Panc1 (cell line): ENCODE measurements at regions not wholly inside any gene's neighbourhood (a gene's known extent, or its start where the extent isn't known, plus 50 kb on each side); places are given as distances from the start of the nearest gene placed in this dataset.
"Not testable (repeated sequence)": the region's sequence is repeated elsewhere in the genome, so short reads cannot be mapped to it uniquely, and the experiment has no call there.

Experiments
- ATAC-seq: fragments of 200-7000 bp; cut with Tn5 transposase; 2 replicates; pipeline ENCODE4 v1.9.1; 2020; ENCODE audit warnings: mild to moderate bottlenecking, moderate library complexity
- BruUV-seq: library from RNA; stranded (reverse); fragments of 400-500 nt; replicated peaks from 2 replicates; lab custom pipeline; 2021; lab: Mats Ljungman, UMichigan
- CTCF ChIA-PET: fragments of 300-600 bp; sonication (Branson Sonifier 250); formaldehyde crosslinking; loops from one replicate; lab custom pipeline; 2022; ENCODE audit warnings: antibody characterized with exemption; lab: Charles Lee
- POLR2A ChIA-PET: fragments of 300-600 bp; sonication (Branson Sonifier 250); formaldehyde crosslinking; loops from one replicate; lab custom pipeline; 2022; ENCODE audit warnings: antibody characterized with exemption; lab: Charles Lee
- DNase-seq: peaks from one replicate; pipeline ENCODE4 v3.0.0-alpha.2; 2010; ENCODE audit warnings: low read depth, low spot score
- H3K27ac ChIP-seq: 2 replicates; pipeline ENCODE4 v1.5.1; 2011; ENCODE audit warnings: mild to moderate bottlenecking, low read length, inconsistent platforms
- H3K27me3 ChIP-seq: fragments of 200-500 bp; sonication (Bioruptor generic); 2 replicates; pipeline ENCODE4 v1.6.0; 2014; ENCODE audit warnings: low read length, inconsistent platforms; ENCODE audit not compliant: control insufficient read depth, insufficient read depth
- H3K36me3 ChIP-seq: fragments of 200-500 bp; sonication (Bioruptor generic); 2 replicates; pipeline ENCODE4 v1.5.1; 2014; ENCODE audit warnings: inconsistent platforms, mild to moderate bottlenecking, low read length, moderate library complexity; ENCODE audit not compliant: control insufficient read depth, insufficient read depth
- H3K4me1 ChIP-seq: 2 replicates; pipeline ENCODE4 v1.5.1; 2011; ENCODE audit warnings: inconsistent platforms, mild to moderate bottlenecking, low read length, moderate library complexity; ENCODE audit not compliant: control insufficient read depth, insufficient read depth
- H3K4me3 ChIP-seq, 2 experiments: 2 replicates each; pipeline ENCODE4 v1.5.1; 2011 to 2012; ENCODE audit warnings: low read depth in 2 of 2, low read length in 2 of 2, mild to moderate bottlenecking in 2 of 2, inconsistent platforms in 1 of 2, moderate library complexity in 1 of 2
- H3K9me3 ChIP-seq: fragments of 200-500 bp; sonication (Bioruptor generic); 2 replicates; pipeline ENCODE4 v1.5.1; 2014; ENCODE audit warnings: low read depth, mild to moderate bottlenecking, inconsistent platforms, low read length, moderate library complexity; ENCODE audit not compliant: control insufficient read depth, insufficient read depth
- POLR2AphosphoS5 ChIP-seq: IDR thresholded peaks from 2 replicates; pipeline ENCODE4 v1.6.1; 2012; ENCODE audit warnings: mild to moderate bottlenecking, low read depth, low read length, moderate library complexity
- SIN3A ChIP-seq: IDR thresholded peaks from 2 replicates; pipeline ENCODE4 v1.6.1; 2012; ENCODE audit warnings: low read depth, mild to moderate bottlenecking, low read length, moderate library complexity, borderline replicate concordance; ENCODE audit not compliant: insufficient read depth
- TCF7L2 ChIP-seq: IDR thresholded peaks from 2 replicates; pipeline ENCODE4 v1.6.1; 2011; ENCODE audit warnings: mild to moderate bottlenecking, low read depth, low read length, inconsistent platforms
- in situ Hi-C: cut with HindIII; loops from 2 replicates; pipeline ENCODE4 v1.10.0; 2016; ENCODE audit warnings: low sequenced_read_pairs, low pct_unique_long_range_greater_than_20kb
- intact Hi-C: fragments of 100-400 bp; cut with micrococcal nuclease; formaldehyde crosslinking; loops from one replicate; pipeline ENCODE4 v1.10.0; 2022; ENCODE audit not compliant: unreplicated experiment
- TF ChIP-seq, protein P1 (sequence below), 2 experiments: IDR thresholded peaks; 2 replicates each; pipeline ENCODE4 v1.6.1; 2011 to 2012; ENCODE audit warnings: low read depth in 2 of 2, control low read depth in 1 of 2, low read length in 1 of 2, mild to moderate bottlenecking in 1 of 2, moderate library complexity in 1 of 2; ENCODE audit not compliant: insufficient read depth in 1 of 2
- TF ChIP-seq, protein P2 (sequence below): fragments of 450-650 bp; IDR thresholded peaks from 2 replicates; pipeline ENCODE4 v1.5.1; 2017; ENCODE audit warnings: mild to moderate bottlenecking

DNA sequence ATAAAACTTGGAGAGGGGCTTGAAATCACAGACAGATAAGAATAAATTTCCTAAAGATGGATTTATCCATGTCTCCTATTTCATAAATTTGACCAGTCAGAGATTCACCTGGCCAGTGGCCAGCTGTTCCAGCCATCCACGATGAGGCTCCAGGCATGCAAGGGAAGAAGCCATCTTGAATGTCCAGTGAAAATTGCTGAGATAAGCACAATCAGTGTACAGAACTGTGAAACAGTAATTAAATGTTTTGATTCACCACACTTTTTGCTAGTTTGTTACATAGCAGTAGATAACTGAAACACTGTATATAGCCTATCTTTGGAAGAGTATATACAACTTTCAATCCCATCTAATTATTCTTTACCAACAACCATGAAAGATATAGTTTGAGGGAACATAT lies 163.5 kb downstream of the HINT1 start:
- BruUV-seq = no TSS peak
- in situ Hi-C loops (no loop called here), intact Hi-C loops (no loop called here)
- Histone ChIP-seq H3K27me3 (no peaks in the 10 kb centered on the region), H3K4me3 (no peak overlapping the region), H3K27ac (no peak overlapping the region), H3K4me1 (no peaks in the 10 kb centered on the region), H3K9me3 (no peaks in the 10 kb centered on the region), H3K36me3 (no peaks in the 10 kb centered on the region)
- ChIA-PET CTCF (no interaction called here), POLR2A (no interaction called here)
- ATAC-seq (no peak), DNase-seq (no peak)
- TF ChIP-seq TCF7L2 = no peak
- TF ChIP-seq, protein P1, sequence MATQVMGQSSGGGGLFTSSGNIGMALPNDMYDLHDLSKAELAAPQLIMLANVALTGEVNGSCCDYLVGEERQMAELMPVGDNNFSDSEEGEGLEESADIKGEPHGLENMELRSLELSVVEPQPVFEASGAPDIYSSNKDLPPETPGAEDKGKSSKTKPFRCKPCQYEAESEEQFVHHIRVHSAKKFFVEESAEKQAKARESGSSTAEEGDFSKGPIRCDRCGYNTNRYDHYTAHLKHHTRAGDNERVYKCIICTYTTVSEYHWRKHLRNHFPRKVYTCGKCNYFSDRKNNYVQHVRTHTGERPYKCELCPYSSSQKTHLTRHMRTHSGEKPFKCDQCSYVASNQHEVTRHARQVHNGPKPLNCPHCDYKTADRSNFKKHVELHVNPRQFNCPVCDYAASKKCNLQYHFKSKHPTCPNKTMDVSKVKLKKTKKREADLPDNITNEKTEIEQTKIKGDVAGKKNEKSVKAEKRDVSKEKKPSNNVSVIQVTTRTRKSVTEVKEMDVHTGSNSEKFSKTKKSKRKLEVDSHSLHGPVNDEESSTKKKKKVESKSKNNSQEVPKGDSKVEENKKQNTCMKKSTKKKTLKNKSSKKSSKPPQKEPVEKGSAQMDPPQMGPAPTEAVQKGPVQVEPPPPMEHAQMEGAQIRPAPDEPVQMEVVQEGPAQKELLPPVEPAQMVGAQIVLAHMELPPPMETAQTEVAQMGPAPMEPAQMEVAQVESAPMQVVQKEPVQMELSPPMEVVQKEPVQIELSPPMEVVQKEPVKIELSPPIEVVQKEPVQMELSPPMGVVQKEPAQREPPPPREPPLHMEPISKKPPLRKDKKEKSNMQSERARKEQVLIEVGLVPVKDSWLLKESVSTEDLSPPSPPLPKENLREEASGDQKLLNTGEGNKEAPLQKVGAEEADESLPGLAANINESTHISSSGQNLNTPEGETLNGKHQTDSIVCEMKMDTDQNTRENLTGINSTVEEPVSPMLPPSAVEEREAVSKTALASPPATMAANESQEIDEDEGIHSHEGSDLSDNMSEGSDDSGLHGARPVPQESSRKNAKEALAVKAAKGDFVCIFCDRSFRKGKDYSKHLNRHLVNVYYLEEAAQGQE (IDR thresholded peaks at IDR 0.05; ENCODE audit: insufficient read depth in 1 of 2, low read depth in 2 of 2, low read length in 1 of 2) = no peak
- no peak for TF ChIP-seq SIN3A
- TF ChIP-seq, protein P2, sequence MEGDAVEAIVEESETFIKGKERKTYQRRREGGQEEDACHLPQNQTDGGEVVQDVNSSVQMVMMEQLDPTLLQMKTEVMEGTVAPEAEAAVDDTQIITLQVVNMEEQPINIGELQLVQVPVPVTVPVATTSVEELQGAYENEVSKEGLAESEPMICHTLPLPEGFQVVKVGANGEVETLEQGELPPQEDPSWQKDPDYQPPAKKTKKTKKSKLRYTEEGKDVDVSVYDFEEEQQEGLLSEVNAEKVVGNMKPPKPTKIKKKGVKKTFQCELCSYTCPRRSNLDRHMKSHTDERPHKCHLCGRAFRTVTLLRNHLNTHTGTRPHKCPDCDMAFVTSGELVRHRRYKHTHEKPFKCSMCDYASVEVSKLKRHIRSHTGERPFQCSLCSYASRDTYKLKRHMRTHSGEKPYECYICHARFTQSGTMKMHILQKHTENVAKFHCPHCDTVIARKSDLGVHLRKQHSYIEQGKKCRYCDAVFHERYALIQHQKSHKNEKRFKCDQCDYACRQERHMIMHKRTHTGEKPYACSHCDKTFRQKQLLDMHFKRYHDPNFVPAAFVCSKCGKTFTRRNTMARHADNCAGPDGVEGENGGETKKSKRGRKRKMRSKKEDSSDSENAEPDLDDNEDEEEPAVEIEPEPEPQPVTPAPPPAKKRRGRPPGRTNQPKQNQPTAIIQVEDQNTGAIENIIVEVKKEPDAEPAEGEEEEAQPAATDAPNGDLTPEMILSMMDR = no peak
- TF ChIP-seq POLR2AphosphoS5 = no peak

DNA sequence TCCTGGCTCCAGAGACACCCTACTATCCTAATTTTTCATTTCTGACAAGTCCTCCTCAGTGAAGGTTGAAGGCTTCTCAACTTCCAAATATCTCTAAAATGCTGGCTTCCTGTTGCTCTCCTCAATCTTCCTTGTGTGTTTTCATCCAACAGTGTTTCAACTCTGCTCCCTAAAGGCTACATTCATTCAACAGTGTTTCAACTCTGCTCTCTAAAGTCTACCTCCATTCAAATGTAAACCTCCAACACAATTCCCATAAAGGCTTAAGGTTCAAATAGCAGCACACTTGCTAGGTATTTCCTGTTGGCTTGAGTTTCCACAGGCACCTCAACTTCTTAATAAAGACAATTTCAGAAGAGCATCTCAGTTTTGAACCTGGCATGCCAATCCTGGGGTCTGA lies 164.8 kb downstream of the HINT1 start:
- BruUV-seq = no TSS peak
- DNase-seq = no peak
- Histone ChIP-seq H3K27ac (no peak overlapping the region), H3K27me3 (no peaks in the 10 kb centered on the region), H3K9me3 (no peaks in the 10 kb centered on the region), H3K4me1 (no peaks in the 10 kb centered on the region), H3K4me3 (no peak overlapping the region), H3K36me3 (no peaks in the 10 kb centered on the region)
- TF ChIP-seq, protein P2 = no peak
- no peak for TF ChIP-seq TCF7L2
- ATAC-seq = no peak
- in situ Hi-C loops = no loop called here
- POLR2A ChIA-PET = no interaction called here
- intact Hi-C loops = no loop called here
- CTCF ChIA-PET = no interaction called here

DNA sequence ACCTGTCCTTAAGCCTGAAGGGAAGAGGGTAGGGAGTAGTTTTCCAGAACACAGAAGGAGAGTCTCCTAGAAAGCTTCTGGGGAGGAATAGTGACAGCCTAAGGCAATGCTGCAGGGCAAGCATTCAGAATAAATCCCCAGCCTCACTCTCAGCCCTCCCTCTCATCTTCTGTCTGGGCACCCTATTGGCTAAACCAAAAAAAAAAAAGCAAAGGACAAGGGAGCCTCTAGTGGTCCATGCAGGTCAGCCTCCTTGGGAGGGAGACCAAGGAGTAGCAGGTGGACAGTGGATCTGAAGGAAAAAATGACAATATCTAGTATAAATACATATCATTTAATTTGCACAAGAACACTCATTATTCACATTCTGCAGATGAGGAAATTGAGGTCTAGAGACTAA lies 168.3 kb downstream of the HINT1 start:
- DNase-seq, POLR2A ChIA-PET, H3K36me3 ChIP-seq, H3K27ac ChIP-seq, in situ Hi-C loops, CTCF ChIA-PET, BruUV-seq, H3K9me3 ChIP-seq, H3K4me1 ChIP-seq, ATAC-seq, H3K27me3 ChIP-seq, H3K4me3 ChIP-seq, intact Hi-C loops: not testable (repeated sequence)
